HL-60 (cell line): ENCODE measurements at regions not wholly inside any gene's neighbourhood (a gene's known extent, or its start where the extent isn't known, plus 50 kb on each side); places are given as distances from the start of the nearest gene placed in this dataset.

ENCODE experiments used
- CTCF ChIP-seq: IDR thresholded peaks from one replicate; pipeline ENCODE4 v1.5.1; 2011; ENCODE audit warnings: low read length, control low read depth, inconsistent platforms; ENCODE audit not compliant: insufficient read depth
- GABPA ChIP-seq: IDR thresholded peaks from 2 replicates; pipeline ENCODE4 v1.6.1; 2012; ENCODE audit warnings: low read depth
- SPI1 ChIP-seq: IDR thresholded peaks from 2 replicates; pipeline ENCODE4 v1.6.1; 2012; ENCODE audit warnings: low read depth, mild to moderate bottlenecking, borderline replicate concordance

- TF ChIP-seq CTCF (no peak), GABPA (no peak), SPI1 (no peak)
Measured at GRCh38 chr4:104393655-104394324, 100.9 kb downstream of the CXXC4 start.
